ENCODE measurements at regions not wholly inside any gene's neighbourhood (a gene's known extent, or its start where the extent isn't known, plus 50 kb on each side); places are given as distances from the start of the nearest gene placed in this dataset.

GRCh38 chr16:7185165-7185564 lies 147.5 kb upstream of the RBFOX1 start:
- no peak overlapping the region for H3K56ac ChIP-seq (ENCODE audit: extremely low read depth, insufficient read depth, low read length)
- H2BK5ac ChIP-seq (ENCODE audit: low read depth, low read length, poor library complexity, severe bottlenecking), result no peak overlapping the region
- no peaks in the 10 kb centered on the region for H3K27me3 ChIP-seq (ENCODE audit: control insufficient read depth, insufficient read depth, low read length)
- no peaks in the 10 kb centered on the region for H3K9me1 ChIP-seq (ENCODE audit: insufficient read depth, low read length)
- no peak overlapping the region for H2BK120ac ChIP-seq (ENCODE audit: low read depth, low read length)
- H4K8ac ChIP-seq (ENCODE audit: low read depth in 2 of 2, low read length in 2 of 2), result no peak overlapping the region
- in situ Hi-C loops (cut with MboI; ENCODE audit: low sequenced_read_pairs), result no loop called here
- H3K4me3 ChIP-seq (ENCODE audit: insufficient read depth, low read depth, low read length), result no peak overlapping the region
- H3K23ac ChIP-seq (ENCODE audit: low read depth, low read length), result no peak overlapping the region
- H2BK15ac ChIP-seq (ENCODE audit: low read depth, low read length), result no peak overlapping the region
- ChIA-PET POLR2A (ENCODE audit: unreplicated experiment) (no interaction called here), CTCF (no interaction called here)
- no peak overlapping the region for H4K5ac ChIP-seq (ENCODE audit: low read depth, low read length)
- no peak overlapping the region for H3K27ac ChIP-seq (ENCODE audit: insufficient read depth, low read length)
- no peak for DNase-seq
- no peak for ATAC-seq (ENCODE audit: low read depth)
- no peak overlapping the region for H3K4me2 ChIP-seq (ENCODE audit: low read depth, low read length)
- intact Hi-C loops (cut with micrococcal nuclease), result no loop called here
- no peak overlapping the region for H3K4ac ChIP-seq (ENCODE audit: low read depth, low read length)
- TF ChIP-seq CEBPB (IDR thresholded peaks at IDR 0.05; ENCODE audit: low read depth, low read length) (no peak), SMC3 (IDR thresholded peaks at IDR 0.05; ENCODE audit: low read depth, low read length) (no peak), ELK1 (IDR thresholded peaks at IDR 0.05; ENCODE audit: borderline replicate concordance, low read depth, low read length) (no peak), MAFK (IDR thresholded peaks at IDR 0.05; ENCODE audit: low read depth, low read length) (no peak), BHLHE40 (IDR thresholded peaks at IDR 0.05; ENCODE audit: low read depth, low read length) (no peak), NFE2L2 (IDR thresholded peaks at IDR 0.05; ENCODE audit: low read depth, low read length) (no peak), MAZ (IDR thresholded peaks at IDR 0.05; ENCODE audit: borderline replicate concordance, low read depth, low read length) (no peak), POLR2A (IDR thresholded peaks at IDR 0.05; ENCODE audit: low read depth, low read length) (no peak), RFX5 (IDR thresholded peaks at IDR 0.05; ENCODE audit: low read depth, low read length) (no peak), RAD21 (IDR thresholded peaks at IDR 0.05; ENCODE audit: low read length) (no peak), CHD1 (IDR thresholded peaks at IDR 0.05; ENCODE audit: low read depth, low read length) (no peak), RCOR1 (IDR thresholded peaks at IDR 0.05; ENCODE audit: insufficient replicate concordance, low read length) (no peak)
- no peak overlapping the region for H4K91ac ChIP-seq (ENCODE audit: insufficient read depth, low read depth, low read length)
- no peaks in the 10 kb centered on the region for H3K36me3 ChIP-seq (ENCODE audit: control insufficient read depth, insufficient read depth, low read length)
- H3K9me3 ChIP-seq (ENCODE audit: control insufficient read depth, insufficient read depth, low read length), result 0 out of 2 replicates have a peak, but pooled peaks cover 2% of the 10 kb centered on the region
- H2AK9ac ChIP-seq (replicated peaks; ENCODE audit: low read depth, low read length, poor library complexity), result no peak overlapping the region
- dilution Hi-C loops (cut with HindIII; ENCODE audit: low sequenced_read_pairs, unreplicated experiment), result no loop called here
- no peaks in the 10 kb centered on the region for H3K4me1 ChIP-seq (ENCODE audit: control insufficient read depth, insufficient read depth, low read length)
- H3K9ac ChIP-seq (ENCODE audit: low read depth, low read length), result no peak overlapping the region
- no peak overlapping the region for H3K14ac ChIP-seq (replicated peaks; ENCODE audit: low read depth, low read length)
- no peak overlapping the region for H2BK20ac ChIP-seq (ENCODE audit: low read depth, low read length)
- WGBS, 2 experiments (ENCODE audit: extremely low coverage in 2 of 2, insufficient read length in 1 of 2), result no CpG with 5 or more reads among the region's 3 CpGs
- no peak overlapping the region for H3K18ac ChIP-seq (ENCODE audit: low read depth, low read length)
- no peaks in the 10 kb centered on the region for H4K20me1 ChIP-seq (ENCODE audit: insufficient read depth, low read length)
- no TSS peak for BruUV-seq (replicated peaks)
- H3K79me1 ChIP-seq (ENCODE audit: low read depth in 1 of 2, low read length in 2 of 2), result no peaks in the 10 kb centered on the region
- no peak overlapping the region for H2AK5ac ChIP-seq (ENCODE audit: low read depth, low read length)
- H2AFZ ChIP-seq (replicated peaks; ENCODE audit: low read length, poor library complexity), result no peak overlapping the region
